ENCODE measurements at regions not wholly inside any gene's neighbourhood (a gene's known extent, or its start where the extent isn't known, plus 50 kb on each side); places are given as distances from the start of the nearest gene placed in this dataset.

DNA sequence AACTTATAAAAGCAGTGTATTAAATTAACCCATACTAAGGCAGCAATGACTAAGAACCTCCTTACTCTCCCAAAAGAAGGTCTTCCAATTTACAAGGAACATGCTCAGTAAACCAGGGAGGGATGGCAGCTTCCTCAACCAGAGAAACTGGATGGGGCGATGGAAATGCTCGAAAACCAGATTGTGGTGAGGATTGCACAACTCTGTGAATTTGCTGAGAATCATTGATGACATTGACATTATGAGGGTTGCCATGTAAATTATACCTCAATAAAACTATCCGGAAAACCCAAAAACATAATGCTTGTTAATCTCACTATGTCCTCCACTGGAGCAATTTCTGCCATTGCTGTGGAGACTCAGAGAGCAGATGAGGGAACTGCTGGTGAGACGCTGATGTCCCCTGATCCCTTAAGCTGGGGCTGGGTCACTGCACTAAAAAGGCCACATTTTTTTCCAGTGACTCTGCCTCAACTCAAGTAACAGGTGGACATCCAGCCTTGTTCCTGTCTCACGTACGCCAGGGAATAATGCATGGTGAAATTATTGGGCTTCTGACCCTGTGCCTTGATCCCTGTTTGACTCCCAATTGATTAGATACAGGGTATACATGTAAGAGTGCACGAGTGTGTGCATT, 288.3 kb downstream of the CYP26B1 start:
- Histone ChIP-seq H3K9me3 (ENCODE audit: control insufficient read depth in 2 of 2, low read length in 2 of 2) (no peaks in the 10 kb centered on the region), H3K9ac (ENCODE audit: low read depth in 1 of 2, low read length in 2 of 2) (no peak overlapping the region), H3K27me3 (ENCODE audit: control insufficient read depth in 2 of 2, insufficient read depth in 2 of 2, low read length in 2 of 2) (no peaks in the 10 kb centered on the region), H3K36me3 (ENCODE audit: control insufficient read depth in 2 of 2, insufficient read depth in 2 of 2, low read length in 2 of 2) (no peaks in the 10 kb centered on the region), H3K27ac (ENCODE audit: low read depth in 2 of 2, low read length in 2 of 2) (no peak overlapping the region), H3K4me1 (ENCODE audit: control insufficient read depth in 2 of 2, insufficient read depth in 2 of 2, low read length in 2 of 2) (no peaks in the 10 kb centered on the region), H3K4me3 (ENCODE audit: low read length in 2 of 2) (no peak overlapping the region)

DNA sequence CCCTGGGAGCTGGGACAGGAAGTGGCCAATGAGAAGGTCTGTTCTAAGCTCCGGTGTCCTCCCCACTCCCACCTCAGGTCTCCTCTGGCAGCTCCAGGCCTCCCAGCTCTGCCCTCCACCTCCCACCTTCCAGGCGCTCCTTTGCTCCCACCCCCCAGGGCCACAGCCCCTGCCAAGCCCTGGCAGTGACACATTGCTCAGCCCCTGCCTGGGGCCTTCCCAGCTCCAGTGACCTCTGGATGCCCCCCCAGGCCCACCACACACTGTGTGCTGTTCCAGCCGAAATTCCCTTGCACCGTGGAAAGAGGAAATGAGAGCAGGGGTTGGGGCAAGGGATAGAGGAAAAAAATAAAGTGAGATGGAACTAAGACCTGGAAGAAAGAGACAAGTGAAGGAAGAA, 289.6 kb downstream of the CYP26B1 start:
- H3K9me3 ChIP-seq (ENCODE audit: control insufficient read depth in 2 of 2, low read length in 2 of 2): no peaks in the 10 kb centered on the region
- H3K4me1 ChIP-seq (ENCODE audit: control insufficient read depth in 2 of 2, insufficient read depth in 2 of 2, low read length in 2 of 2): no peaks in the 10 kb centered on the region
- no peak overlapping the region for H3K27ac ChIP-seq (ENCODE audit: low read depth in 2 of 2, low read length in 2 of 2)
- H3K4me3 ChIP-seq (ENCODE audit: low read length in 2 of 2): no peak overlapping the region
- H3K36me3 ChIP-seq (ENCODE audit: control insufficient read depth in 2 of 2, insufficient read depth in 2 of 2, low read length in 2 of 2): no peaks in the 10 kb centered on the region
- H3K27me3 ChIP-seq (ENCODE audit: control insufficient read depth in 2 of 2, insufficient read depth in 2 of 2, low read length in 2 of 2): no peaks in the 10 kb centered on the region
- no peak overlapping the region for H3K9ac ChIP-seq (ENCODE audit: low read depth in 1 of 2, low read length in 2 of 2)

DNA sequence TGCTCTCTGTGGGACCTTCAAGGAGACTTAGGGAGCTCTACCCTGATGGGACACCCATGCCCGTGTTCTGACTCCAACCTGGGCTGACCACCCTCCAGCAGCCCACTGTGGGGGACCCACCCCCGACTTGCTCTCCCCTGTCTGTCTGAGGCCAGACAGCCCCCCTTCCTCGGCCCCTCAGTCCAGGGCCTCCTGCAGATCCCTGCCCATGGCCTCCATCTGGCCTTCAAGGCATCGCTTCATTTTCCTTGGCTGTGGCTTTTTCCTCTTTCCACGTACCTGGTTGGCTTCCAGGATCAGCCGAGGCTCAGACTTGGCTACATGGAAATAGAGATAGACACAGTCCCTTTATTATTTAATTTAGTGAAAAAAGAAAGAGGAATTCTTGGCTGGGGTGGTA, 290.0 kb downstream of the CYP26B1 start:
- H3K9me3 ChIP-seq (ENCODE audit: control insufficient read depth in 2 of 2, low read length in 2 of 2): no peaks in the 10 kb centered on the region
- H3K9ac ChIP-seq (ENCODE audit: low read depth in 1 of 2, low read length in 2 of 2): no peak overlapping the region
- no peak overlapping the region for H3K27ac ChIP-seq (ENCODE audit: low read depth in 2 of 2, low read length in 2 of 2)
- no peaks in the 10 kb centered on the region for H3K4me1 ChIP-seq (ENCODE audit: control insufficient read depth in 2 of 2, insufficient read depth in 2 of 2, low read length in 2 of 2)
- H3K4me3 ChIP-seq (ENCODE audit: low read length in 2 of 2): no peak overlapping the region
- H3K36me3 ChIP-seq (ENCODE audit: control insufficient read depth in 2 of 2, insufficient read depth in 2 of 2, low read length in 2 of 2): no peaks in the 10 kb centered on the region
- no peaks in the 10 kb centered on the region for H3K27me3 ChIP-seq (ENCODE audit: control insufficient read depth in 2 of 2, insufficient read depth in 2 of 2, low read length in 2 of 2)

DNA sequence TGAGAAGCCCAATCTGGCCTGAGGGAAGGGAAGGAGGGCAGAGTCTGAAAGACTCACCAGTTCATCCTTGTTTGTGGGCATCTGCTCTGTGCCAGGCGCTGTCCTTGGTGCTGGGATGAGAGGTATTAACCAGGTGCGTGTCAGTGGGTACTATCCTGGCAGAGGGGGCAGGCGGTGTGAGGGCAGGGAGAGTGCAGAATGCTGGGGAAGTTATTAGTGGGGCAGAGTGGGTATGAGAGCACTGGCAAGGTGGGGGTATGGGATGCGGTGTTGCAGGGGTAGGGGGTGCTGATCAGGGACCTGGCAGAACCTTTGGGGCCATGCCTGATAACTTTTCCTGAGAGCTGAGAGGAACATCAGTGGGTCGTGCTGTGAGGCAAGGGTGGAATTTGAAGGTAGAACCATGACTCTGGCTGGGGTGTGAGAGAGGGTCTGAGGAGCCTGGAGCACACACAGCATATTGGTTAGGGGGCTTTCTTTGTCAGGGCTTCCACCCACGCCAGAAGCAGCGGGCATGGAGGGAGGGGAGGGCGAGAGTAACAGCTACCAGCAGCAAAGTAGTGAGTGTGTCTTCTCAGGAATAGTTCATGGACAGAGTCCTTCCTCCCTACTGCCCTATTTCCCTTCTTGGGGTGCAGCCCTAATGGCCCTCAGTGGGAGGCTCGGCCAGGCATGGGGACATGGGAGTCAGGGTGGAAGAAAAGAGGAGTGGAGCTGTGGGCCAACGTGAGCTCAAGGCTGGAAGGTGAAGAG, 290.7 kb downstream of the CYP26B1 start:
- H3K4me1 ChIP-seq (ENCODE audit: control insufficient read depth in 2 of 2, insufficient read depth in 2 of 2, low read length in 2 of 2): no peaks in the 10 kb centered on the region
- H3K9me3 ChIP-seq (ENCODE audit: control insufficient read depth in 2 of 2, low read length in 2 of 2): no peaks in the 10 kb centered on the region
- no peak overlapping the region for H3K4me3 ChIP-seq (ENCODE audit: low read length in 2 of 2)
- no peaks in the 10 kb centered on the region for H3K36me3 ChIP-seq (ENCODE audit: control insufficient read depth in 2 of 2, insufficient read depth in 2 of 2, low read length in 2 of 2)
- no peaks in the 10 kb centered on the region for H3K27me3 ChIP-seq (ENCODE audit: control insufficient read depth in 2 of 2, insufficient read depth in 2 of 2, low read length in 2 of 2)
- H3K9ac ChIP-seq (ENCODE audit: low read depth in 1 of 2, low read length in 2 of 2): no peak overlapping the region
- H3K27ac ChIP-seq (ENCODE audit: low read depth in 2 of 2, low read length in 2 of 2): no peak overlapping the region

DNA sequence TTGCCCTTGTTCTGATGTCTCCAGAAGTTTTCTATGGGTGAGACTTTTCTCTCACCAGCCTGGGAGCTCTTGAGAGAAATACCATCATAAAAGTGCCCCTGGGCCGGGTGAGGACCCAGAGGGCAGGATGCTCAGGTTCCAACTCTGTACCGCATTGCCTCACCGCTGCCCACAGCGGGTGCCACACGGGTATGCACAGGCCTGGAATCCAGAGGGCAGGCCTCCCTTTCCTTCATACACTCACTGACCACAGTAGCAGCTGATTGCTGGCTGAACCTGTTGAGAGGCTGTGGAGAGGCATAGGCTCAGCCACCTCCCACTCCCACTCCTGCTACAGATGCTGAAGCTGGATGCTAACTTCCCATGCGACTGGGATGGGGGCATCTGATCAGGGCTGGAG, 293.8 kb downstream of the CYP26B1 start:
- Histone ChIP-seq H3K36me3 (ENCODE audit: control insufficient read depth in 2 of 2, insufficient read depth in 2 of 2, low read length in 2 of 2) (no peaks in the 10 kb centered on the region), H3K27ac (ENCODE audit: low read depth in 2 of 2, low read length in 2 of 2) (no peak overlapping the region), H3K9me3 (ENCODE audit: control insufficient read depth in 2 of 2, low read length in 2 of 2) (no peaks in the 10 kb centered on the region), H3K9ac (ENCODE audit: low read depth in 1 of 2, low read length in 2 of 2) (no peak overlapping the region), H3K4me1 (ENCODE audit: control insufficient read depth in 2 of 2, insufficient read depth in 2 of 2, low read length in 2 of 2) (no peaks in the 10 kb centered on the region), H3K4me3 (ENCODE audit: low read length in 2 of 2) (no peak overlapping the region), H3K27me3 (ENCODE audit: control insufficient read depth in 2 of 2, insufficient read depth in 2 of 2, low read length in 2 of 2) (no peaks in the 10 kb centered on the region)

DNA sequence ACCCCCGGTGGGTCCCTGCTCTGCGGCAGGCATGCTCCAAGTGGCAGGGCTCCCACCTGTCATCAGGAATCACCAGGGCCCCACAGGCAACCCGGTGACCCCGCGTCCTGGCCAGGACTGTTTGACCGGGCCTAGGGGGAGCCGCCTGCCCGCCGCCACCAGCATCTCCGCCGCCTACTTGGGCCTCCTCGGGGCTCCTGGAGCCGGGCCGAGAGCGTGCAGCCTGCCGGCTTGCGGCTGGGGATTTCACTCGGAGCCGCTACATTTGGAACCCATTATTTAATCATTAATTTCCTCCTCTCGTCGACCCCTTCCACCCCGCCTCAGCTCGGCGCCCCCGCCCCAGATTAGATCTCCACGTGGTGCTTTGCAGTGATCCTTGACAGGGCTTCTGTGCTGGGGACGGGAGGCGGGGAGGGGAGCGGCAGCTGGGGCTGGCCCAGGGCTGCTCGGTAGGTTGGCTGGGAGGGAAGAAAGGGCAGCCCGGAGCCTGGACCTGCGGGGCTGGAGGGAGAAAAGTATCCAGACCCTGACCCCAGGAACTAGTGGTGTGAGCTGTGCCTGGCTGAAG, 295.4 kb downstream of the CYP26B1 start:
- Histone ChIP-seq H3K9me3 (ENCODE audit: control insufficient read depth in 2 of 2, low read length in 2 of 2) (no peaks in the 10 kb centered on the region), H3K36me3 (ENCODE audit: control insufficient read depth in 2 of 2, insufficient read depth in 2 of 2, low read length in 2 of 2) (no peaks in the 10 kb centered on the region), H3K27ac (ENCODE audit: low read depth in 2 of 2, low read length in 2 of 2) (no peak overlapping the region), H3K27me3 (ENCODE audit: control insufficient read depth in 2 of 2, insufficient read depth in 2 of 2, low read length in 2 of 2) (no peaks in the 10 kb centered on the region), H3K4me1 (ENCODE audit: control insufficient read depth in 2 of 2, insufficient read depth in 2 of 2, low read length in 2 of 2) (no peaks in the 10 kb centered on the region), H3K9ac (ENCODE audit: low read depth in 1 of 2, low read length in 2 of 2) (no peak overlapping the region), H3K4me3 (ENCODE audit: low read length in 2 of 2) (no peak overlapping the region)

DNA sequence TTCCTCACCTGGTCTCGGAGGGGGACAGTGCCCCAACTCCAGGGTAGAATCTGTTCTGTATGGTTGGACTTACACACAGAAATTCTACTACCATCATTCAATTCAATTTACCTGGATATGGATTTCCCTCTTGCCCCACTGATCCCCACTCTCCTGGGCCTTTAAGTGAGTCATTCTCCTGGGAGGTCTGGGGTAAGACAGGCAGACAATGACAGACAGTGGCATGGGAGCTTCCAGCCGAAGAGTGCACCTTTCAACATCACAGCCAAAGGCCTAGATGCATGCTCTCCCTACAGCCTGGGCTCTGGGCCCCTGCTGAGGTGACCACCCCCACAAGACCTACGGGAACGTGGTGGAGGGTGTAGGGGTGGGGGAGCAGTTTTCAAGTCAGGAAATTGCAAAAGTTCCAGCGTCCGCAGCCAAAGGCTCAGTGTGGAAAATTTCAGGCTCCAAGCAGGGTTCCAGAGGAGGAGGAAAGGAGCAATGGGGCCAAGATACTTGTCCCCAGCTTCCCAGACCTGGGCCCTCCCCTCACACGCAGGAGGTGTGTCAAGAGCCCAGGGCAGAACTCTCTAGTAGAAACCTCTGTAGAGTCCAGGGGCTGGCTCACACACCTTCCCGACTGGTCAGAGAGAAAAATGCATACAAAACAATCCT, 296.4 kb downstream of the CYP26B1 start:
- Histone ChIP-seq H3K27ac (ENCODE audit: low read depth in 2 of 2, low read length in 2 of 2) (no peak overlapping the region), H3K9ac (ENCODE audit: low read depth in 1 of 2, low read length in 2 of 2) (no peak overlapping the region), H3K36me3 (ENCODE audit: control insufficient read depth in 2 of 2, insufficient read depth in 2 of 2, low read length in 2 of 2) (no peaks in the 10 kb centered on the region), H3K4me3 (ENCODE audit: low read length in 2 of 2) (no peak overlapping the region), H3K27me3 (ENCODE audit: control insufficient read depth in 2 of 2, insufficient read depth in 2 of 2, low read length in 2 of 2) (no peaks in the 10 kb centered on the region), H3K9me3 (ENCODE audit: control insufficient read depth in 2 of 2, low read length in 2 of 2) (no peaks in the 10 kb centered on the region), H3K4me1 (ENCODE audit: control insufficient read depth in 2 of 2, insufficient read depth in 2 of 2, low read length in 2 of 2) (no peaks in the 10 kb centered on the region)

DNA sequence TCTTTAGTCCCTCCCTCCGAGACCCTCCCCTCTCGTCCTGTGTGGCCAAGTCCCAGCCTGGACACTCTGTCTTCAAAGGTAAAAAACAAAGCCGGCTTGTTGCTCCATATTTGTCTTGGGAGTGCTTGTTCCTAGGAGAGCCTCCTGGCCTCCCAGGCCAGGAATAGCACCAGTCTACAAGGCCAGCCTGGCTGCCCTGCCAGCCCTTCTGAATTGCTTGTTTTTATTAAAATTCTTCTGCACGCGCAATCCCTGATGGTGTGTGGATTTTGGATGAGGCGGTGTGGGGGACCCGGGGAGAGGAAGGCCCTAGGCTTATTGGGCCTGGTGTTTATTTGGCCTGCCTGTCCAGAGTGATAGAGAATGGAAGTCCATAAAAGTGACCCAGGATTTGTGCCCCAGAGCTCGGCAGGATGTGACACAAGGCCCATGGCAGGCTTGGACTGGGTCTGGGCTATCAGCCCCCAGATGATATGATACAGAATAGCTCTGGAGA, 297.3 kb downstream of the CYP26B1 start:
- Histone ChIP-seq H3K4me3 (ENCODE audit: low read length in 2 of 2) (no peak overlapping the region), H3K4me1 (ENCODE audit: control insufficient read depth in 2 of 2, insufficient read depth in 2 of 2, low read length in 2 of 2) (no peaks in the 10 kb centered on the region)

DNA sequence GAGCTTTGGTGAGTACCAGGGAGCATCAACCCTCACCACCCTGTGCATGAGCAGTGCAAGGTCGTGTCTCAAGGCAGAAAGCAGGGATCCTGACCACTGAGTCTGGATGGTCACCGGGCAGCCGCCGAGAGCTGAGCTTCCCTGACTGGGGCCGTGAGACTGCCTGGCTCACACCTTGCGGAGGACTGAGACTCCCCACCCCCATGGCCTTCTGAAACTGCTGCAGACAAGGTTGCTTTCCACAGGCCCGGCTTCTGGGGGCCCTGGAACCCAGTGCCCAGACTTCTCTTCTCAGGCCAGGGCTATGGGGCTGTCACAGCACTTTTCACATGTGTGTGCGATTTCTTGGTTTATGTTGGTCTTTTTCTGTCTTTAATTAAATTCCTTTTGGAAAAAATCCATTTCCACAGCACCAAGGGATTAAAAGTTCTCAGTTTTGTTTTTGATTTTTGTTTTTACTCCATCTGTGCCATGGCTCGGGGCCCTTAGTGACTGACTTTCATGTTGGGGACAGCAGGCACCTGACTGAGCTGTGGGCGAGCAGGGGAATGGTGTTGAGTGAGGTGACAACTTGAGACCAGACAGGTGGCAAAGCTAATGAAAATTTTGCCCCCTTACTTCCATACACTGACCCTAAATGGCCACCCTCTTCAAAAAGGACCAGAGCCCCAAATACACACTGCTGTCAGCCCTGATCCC, 297.9 kb downstream of the CYP26B1 start:
- Histone ChIP-seq H3K4me3 (ENCODE audit: low read length in 2 of 2) (no peak overlapping the region), H3K4me1 (ENCODE audit: control insufficient read depth in 2 of 2, insufficient read depth in 2 of 2, low read length in 2 of 2) (no peaks in the 10 kb centered on the region), H3K9me3 (ENCODE audit: control insufficient read depth in 2 of 2, low read length in 2 of 2) (no peaks in the 10 kb centered on the region), H3K36me3 (ENCODE audit: control insufficient read depth in 2 of 2, insufficient read depth in 2 of 2, low read length in 2 of 2) (no peaks in the 10 kb centered on the region), H3K27me3 (ENCODE audit: control insufficient read depth in 2 of 2, insufficient read depth in 2 of 2, low read length in 2 of 2) (no peaks in the 10 kb centered on the region), H3K9ac (ENCODE audit: low read depth in 1 of 2, low read length in 2 of 2) (no peak overlapping the region), H3K27ac (ENCODE audit: low read depth in 2 of 2, low read length in 2 of 2) (no peak overlapping the region)

More for the DNA sequence above, 297.3 kb downstream of the CYP26B1 start:
- Histone ChIP-seq H3K27me3 (ENCODE audit: control insufficient read depth in 2 of 2, insufficient read depth in 2 of 2, low read length in 2 of 2) (no peaks in the 10 kb centered on the region), H3K9ac (ENCODE audit: low read depth in 1 of 2, low read length in 2 of 2) (no peak overlapping the region), H3K36me3 (ENCODE audit: control insufficient read depth in 2 of 2, insufficient read depth in 2 of 2, low read length in 2 of 2) (no peaks in the 10 kb centered on the region), H3K27ac (ENCODE audit: low read depth in 2 of 2, low read length in 2 of 2) (no peak overlapping the region), H3K9me3 (ENCODE audit: control insufficient read depth in 2 of 2, low read length in 2 of 2) (no peaks in the 10 kb centered on the region)

All from mucosa of rectum (tissue), 2 donors.